GM19395 (cell line): ENCODE measurements at regions not wholly inside any gene's neighbourhood (a gene's known extent, or its start where the extent isn't known, plus 50 kb on each side); places are given as distances from the start of the nearest gene placed in this dataset.

Experiments
- ATAC-seq: cut with Tn5 transposase; IDR thresholded peaks from one replicate; pipeline ENCODE4 v1.9.1; 2021; ENCODE audit warnings: mild to moderate bottlenecking, moderate library complexity; ENCODE audit not compliant: unreplicated experiment

GRCh38 chr18:6644836-6645627 lies 84.5 kb upstream of the ARHGAP28 start:
- no peak for ATAC-seq

GRCh38 chr18:6646801-6647200 lies 82.7 kb upstream of the ARHGAP28 start:
- no peak for ATAC-seq

GRCh38 chr18:6648581-6648980 lies 80.9 kb upstream of the ARHGAP28 start:
- no peak for ATAC-seq

- no peak for ATAC-seq
Observed at GRCh38 chr18:6649421-6650126, 79.9 kb upstream of the ARHGAP28 start.

GRCh38 chr18:6650127-6650507 lies 79.4 kb upstream of the ARHGAP28 start:
- ATAC-seq = no peak

- no peak for ATAC-seq
Observed at GRCh38 chr18:6650747-6651146, 78.8 kb upstream of the ARHGAP28 start.

- no peak for ATAC-seq
Observed at GRCh38 chr18:6652098-6652497, 77.4 kb upstream of the ARHGAP28 start.

GRCh38 chr18:6653880-6654279 lies 75.6 kb upstream of the ARHGAP28 start:
- no peak for ATAC-seq

- ATAC-seq = no peak
Observed at GRCh38 chr18:6659963-6660725, 69.4 kb upstream of the ARHGAP28 start.

GRCh38 chr18:6661692-6662415 lies 67.7 kb upstream of the ARHGAP28 start:
- ATAC-seq = no peak

- no peak for ATAC-seq
Observed at GRCh38 chr18:6666012-6666685, 63.4 kb upstream of the ARHGAP28 start.

- ATAC-seq = no peak
Observed at GRCh38 chr18:6668836-6669235, 60.7 kb upstream of the ARHGAP28 start.

GRCh38 chr18:6672821-6673308 lies 56.7 kb upstream of the ARHGAP28 start:
- ATAC-seq = no peak

- no peak for ATAC-seq
Observed at GRCh38 chr18:6677086-6677485, 52.4 kb upstream of the ARHGAP28 start.

GRCh38 chr18:6679201-6679600 lies 50.3 kb upstream of the ARHGAP28 start:
- no peak for ATAC-seq
